Esophagus squamous epithelium (tissue), 5 donors: ENCODE measurements at regions not wholly inside any gene's neighbourhood (a gene's known extent, or its start where the extent isn't known, plus 50 kb on each side); places are given as distances from the start of the nearest gene placed in this dataset.

Source experiments
- DNase-seq: peaks from one replicate; lab custom pipeline; 2025; lab: John Stamatoyannopoulos, UW
- H3K27ac ChIP-seq, 4 donors: fragments of 200-600 bp; sonication (generic); one replicate each; pipeline ENCODE4 v1.5.1; 2016 to 2019; ENCODE audit warnings: mild to moderate bottlenecking in 1 of 4
- H3K27me3 ChIP-seq, 4 donors: fragments of 200-600 bp; sonication (generic); 1 replicate in 3 of 4; 2 replicates in 1 of 4; pipeline versions ENCODE4 v1.5.1 to v1.6.0; 2017 to 2021; ENCODE audit warnings: antibody characterized with exemption in 1 of 4
- H3K36me3 ChIP-seq, 3 donors: fragments of 200-600 bp; sonication (generic); one replicate each; pipeline ENCODE4 v1.5.1; 2016 to 2019
- H3K4me1 ChIP-seq, 3 donors: fragments of 200-600 bp; sonication (generic); one replicate each; pipeline ENCODE4 v1.5.1; 2017 to 2019
- H3K4me3 ChIP-seq, 4 donors: fragments of 200-600 bp; sonication (generic); 1 replicate in 3 of 4; 2 replicates in 1 of 4; pipeline ENCODE4 v1.5.1; 2016 to 2019; ENCODE audit warnings: mild to moderate bottlenecking in 2 of 4, moderate library complexity in 1 of 4
- H3K9me3 ChIP-seq, 3 donors: fragments of 200-600 bp; sonication (generic); one replicate each; pipeline ENCODE4 v1.5.1; 2016 to 2019
- POLR2A ChIP-seq, 4 donors: fragments of 450-650 bp; IDR thresholded peaks; one replicate each; pipeline ENCODE4 v1.6.1; 2017; ENCODE audit warnings: antibody characterized with exemption in 4 of 4, mild to moderate bottlenecking in 4 of 4, moderate library complexity in 3 of 4
- WGBS, 2 donors: methylation state at CpG; one replicate each; pipeline ENCODE4 v1.1.5; 2018; 5-methylcytosine and 5-hydroxymethylcytosine counted together
- intact Hi-C: fragments of 100-400 bp; cut with DNase I; formaldehyde crosslinking; loops from one replicate; pipeline ENCODE4 v1.15.0; 2022
- TF ChIP-seq, protein P1 (sequence below), 6 experiments: fragments of 450-650 bp in 4 of 6; fragments of 200-600 bp in 2 of 6; sonication (generic) in 2 of 6; IDR thresholded peaks; one replicate each; pipeline ENCODE4 v1.5.1; 2016 to 2019; ENCODE audit warnings: antibody characterized with exemption in 6 of 6, mild to moderate bottlenecking in 4 of 6, moderate library complexity in 4 of 6
- donor health status: DM: yes; HTN: yes; CAD: no.

GRCh38 chr2:11967946-11968465 lies 221.6 kb downstream of the LPIN1 start:
- Histone ChIP-seq H3K27me3 (no peaks in the 10 kb centered on the region), H3K4me3 (no peak overlapping the region), H3K4me1 (peaks cover 0 to 16% (median 4%) of the 10 kb centered on the region in 3 donors), H3K9me3 (no peaks in the 10 kb centered on the region), H3K36me3 (no peaks in the 10 kb centered on the region), H3K27ac (no peak overlapping the region)
- 21 to 34% methylated on average over 7 of the region's 7 CpGs for WGBS, 2 donors
- intact Hi-C loops, result no loop called here
- no peak for DNase-seq
- TF ChIP-seq, protein P1, sequence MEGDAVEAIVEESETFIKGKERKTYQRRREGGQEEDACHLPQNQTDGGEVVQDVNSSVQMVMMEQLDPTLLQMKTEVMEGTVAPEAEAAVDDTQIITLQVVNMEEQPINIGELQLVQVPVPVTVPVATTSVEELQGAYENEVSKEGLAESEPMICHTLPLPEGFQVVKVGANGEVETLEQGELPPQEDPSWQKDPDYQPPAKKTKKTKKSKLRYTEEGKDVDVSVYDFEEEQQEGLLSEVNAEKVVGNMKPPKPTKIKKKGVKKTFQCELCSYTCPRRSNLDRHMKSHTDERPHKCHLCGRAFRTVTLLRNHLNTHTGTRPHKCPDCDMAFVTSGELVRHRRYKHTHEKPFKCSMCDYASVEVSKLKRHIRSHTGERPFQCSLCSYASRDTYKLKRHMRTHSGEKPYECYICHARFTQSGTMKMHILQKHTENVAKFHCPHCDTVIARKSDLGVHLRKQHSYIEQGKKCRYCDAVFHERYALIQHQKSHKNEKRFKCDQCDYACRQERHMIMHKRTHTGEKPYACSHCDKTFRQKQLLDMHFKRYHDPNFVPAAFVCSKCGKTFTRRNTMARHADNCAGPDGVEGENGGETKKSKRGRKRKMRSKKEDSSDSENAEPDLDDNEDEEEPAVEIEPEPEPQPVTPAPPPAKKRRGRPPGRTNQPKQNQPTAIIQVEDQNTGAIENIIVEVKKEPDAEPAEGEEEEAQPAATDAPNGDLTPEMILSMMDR (IDR thresholded peaks at IDR 0.05), result no peak
- TF ChIP-seq POLR2A (IDR thresholded peaks at IDR 0.05), result no peak

DNA sequence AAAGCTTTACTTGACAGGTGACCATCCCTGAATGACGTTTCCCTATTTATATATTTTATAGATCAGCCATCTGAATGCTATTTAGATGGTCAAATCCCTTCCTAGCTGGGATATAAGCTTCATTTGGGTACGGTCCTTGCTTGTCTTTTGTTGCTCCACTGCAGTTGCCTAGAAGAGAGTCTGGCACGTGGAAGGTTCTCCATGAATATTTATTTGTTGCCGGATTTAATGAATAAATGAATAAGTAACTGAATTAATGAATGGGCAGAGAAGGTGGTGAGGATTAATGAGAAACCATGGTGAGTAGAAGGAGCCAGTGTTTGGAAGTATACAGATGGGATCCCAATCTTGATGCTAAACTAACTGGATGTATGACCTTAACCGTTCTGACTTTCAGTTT lies 222.1 kb downstream of the LPIN1 start:
- TF ChIP-seq POLR2A (IDR thresholded peaks at IDR 0.05), result no peak
- TF ChIP-seq, protein P1 (IDR thresholded peaks at IDR 0.05), result no peak
- DNase-seq, result no peak
- WGBS, 2 donors, result 56 to 68% methylated on average over 5 of the region's 5 CpGs
- Histone ChIP-seq H3K27ac (no peak overlapping the region), H3K36me3 (no peaks in the 10 kb centered on the region), H3K4me1 (peaks cover 0 to 16% (median 4%) of the 10 kb centered on the region in 3 donors), H3K27me3 (no peaks in the 10 kb centered on the region), H3K9me3 (no peaks in the 10 kb centered on the region), H3K4me3 (no peak overlapping the region)
- intact Hi-C loops, result no loop called here

GRCh38 chr2:11969774-11970173 lies 223.3 kb downstream of the LPIN1 start:
- Histone ChIP-seq H3K27ac (no peak overlapping the region), H3K9me3 (peaks cover 0 to 9% (median 4%) of the 10 kb centered on the region in 3 donors), H3K27me3 (no peaks in the 10 kb centered on the region), H3K4me3 (no peak overlapping the region), H3K36me3 (no peaks in the 10 kb centered on the region), H3K4me1 (peaks cover 0 to 16% (median 4%) of the 10 kb centered on the region in 3 donors)
- intact Hi-C loops, result no loop called here
- WGBS, 2 donors, result 19 to 39% methylated on average over 1 of the region's 1 CpG
- no peak for TF ChIP-seq POLR2A (IDR thresholded peaks at IDR 0.05)
- TF ChIP-seq, protein P1 (IDR thresholded peaks at IDR 0.05), result no peak
- no peak for DNase-seq

DNA sequence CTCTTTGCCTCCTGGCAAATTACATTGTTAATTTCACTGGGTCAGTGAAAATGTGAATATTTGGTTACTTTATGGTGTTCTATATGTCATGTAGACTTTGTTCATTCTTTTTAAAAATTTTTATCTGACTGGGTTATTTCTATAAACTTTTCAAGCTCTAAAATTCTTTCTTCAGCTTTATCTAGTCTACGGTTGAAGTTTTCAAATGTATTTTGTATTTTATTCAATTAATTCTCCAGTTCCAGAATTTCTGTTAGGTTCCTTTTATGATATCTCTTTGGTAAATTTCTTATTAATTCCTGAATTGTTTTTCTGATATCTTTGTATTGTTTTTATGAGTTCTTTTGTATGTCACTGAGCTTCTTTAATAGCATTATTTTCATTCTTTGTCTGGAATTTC lies 228.1 kb downstream of the LPIN1 start:
- intact Hi-C loops, result no loop called here
- Histone ChIP-seq H3K27me3 (no peaks in the 10 kb centered on the region), H3K4me3 (no peak overlapping the region), H3K36me3 (no peaks in the 10 kb centered on the region), H3K9me3 (peaks cover 0 to 9% (median 4%) of the 10 kb centered on the region in 3 donors), H3K27ac (no peak overlapping the region), H3K4me1 (no peaks in the 10 kb centered on the region)
- WGBS, 2 donors, result 88 to 93% methylated on average over 1 of the region's 1 CpG
- no peak for TF ChIP-seq POLR2A (IDR thresholded peaks at IDR 0.05)
- DNase-seq, result no peak

GRCh38 chr2:11975373-11975772 lies 228.9 kb downstream of the LPIN1 start:
- H3K4me1 ChIP-seq, result no peaks in the 10 kb centered on the region
- intact Hi-C loops, result no loop called here
- no peak overlapping the region for H3K4me3 ChIP-seq
- no peaks in the 10 kb centered on the region for H3K27me3 ChIP-seq
- WGBS, 2 donors, result 57 to 80% methylated on average over 1 of the region's 1 CpG
- no peaks in the 10 kb centered on the region for H3K36me3 ChIP-seq
- peaks cover 0 to 9% (median 4%) of the 10 kb centered on the region in 3 donors for H3K9me3 ChIP-seq
- DNase-seq, result no peak
- no peak overlapping the region for H3K27ac ChIP-seq
- no peak for TF ChIP-seq POLR2A (IDR thresholded peaks at IDR 0.05)
- TF ChIP-seq, protein P1 (IDR thresholded peaks at IDR 0.05), result no peak

DNA sequence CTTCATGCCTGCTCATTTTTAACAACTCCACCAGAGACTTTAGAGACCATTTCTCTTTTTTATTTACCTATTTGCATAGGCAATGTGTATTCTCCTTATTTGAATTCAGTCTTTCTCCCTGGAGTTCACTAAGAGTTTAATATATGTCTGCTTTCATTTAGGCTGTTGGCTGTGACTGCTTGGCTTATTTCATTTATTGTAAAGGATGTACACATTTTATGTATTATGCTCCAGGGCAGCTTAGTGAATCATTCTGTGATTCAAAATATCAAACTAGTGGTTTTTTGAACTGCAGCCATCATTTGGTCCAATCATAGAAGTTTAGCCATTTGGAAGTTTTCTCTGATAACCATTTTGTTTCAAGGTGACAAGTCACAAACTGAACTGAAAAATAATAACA lies 229.6 kb downstream of the LPIN1 start:
- Histone ChIP-seq H3K27me3 (no peaks in the 10 kb centered on the region), H3K9me3 (peaks cover 0 to 9% (median 4%) of the 10 kb centered on the region in 3 donors), H3K27ac (no peak overlapping the region), H3K4me3 (no peak overlapping the region), H3K36me3 (no peaks in the 10 kb centered on the region), H3K4me1 (no peaks in the 10 kb centered on the region)
- intact Hi-C loops, result no loop called here
- DNase-seq, result no peak
- TF ChIP-seq, protein P1 (IDR thresholded peaks at IDR 0.05), result no peak
- no peak for TF ChIP-seq POLR2A (IDR thresholded peaks at IDR 0.05)
